ENCODE measurements at regions not wholly inside any gene's neighbourhood (a gene's known extent, or its start where the extent isn't known, plus 50 kb on each side); places are given as distances from the start of the nearest gene placed in this dataset.

DNA sequence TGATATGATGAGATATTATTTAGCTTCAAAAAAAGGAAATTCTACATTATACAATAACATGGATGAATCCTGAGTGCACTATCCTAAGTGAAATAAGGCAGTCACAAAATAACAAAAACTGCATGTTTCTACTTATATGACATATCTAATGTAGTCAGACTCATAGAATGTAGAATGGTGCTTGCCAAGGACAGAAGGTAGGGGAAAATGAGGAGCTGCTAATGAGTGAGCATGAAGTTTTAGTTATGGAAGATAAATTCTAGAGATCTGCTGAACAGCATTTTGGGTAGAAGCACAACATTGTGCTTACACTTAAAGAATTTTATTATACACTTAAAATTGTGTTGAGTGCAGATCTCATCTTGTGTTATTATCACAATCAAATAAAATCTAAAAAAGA lies 812.4 kb downstream of the KCTD16 start:
- no peaks in the 10 kb centered on the region for H4K20me1 ChIP-seq (ENCODE audit: insufficient read depth, low read length)
- DNase-seq (ENCODE audit: low read depth): no peak
- Mint-ChIP-seq H3K4me1 (ENCODE audit: low read depth, unreplicated experiment) (peaks cover 6% of the 10 kb centered on the region), H3K4me3 (ENCODE audit: unreplicated experiment) (no peak overlapping the region), H3K27ac (ENCODE audit: unreplicated experiment) (no peak overlapping the region), H3K9me3 (ENCODE audit: unreplicated experiment) (no peaks in the 10 kb centered on the region), H3K36me3 (ENCODE audit: low read depth, unreplicated experiment) (no peaks in the 10 kb centered on the region), H3K27me3 (ENCODE audit: low read depth, unreplicated experiment) (peaks cover 1% of the 10 kb centered on the region)
- H3K27me3 ChIP-seq (ENCODE audit: insufficient read depth, low read length): no peaks in the 10 kb centered on the region
- H3K79me2 ChIP-seq (ENCODE audit: insufficient read depth, low read length): no peaks in the 10 kb centered on the region
- H3K27ac ChIP-seq (ENCODE audit: low read depth, low read length): no peak overlapping the region
- H3K4me3 ChIP-seq (ENCODE audit: insufficient read depth, low read depth, low read length): no peak overlapping the region
- no peaks in the 10 kb centered on the region for H3K4me1 ChIP-seq (ENCODE audit: insufficient read depth, low read length)
- H3K9me3 ChIP-seq (ENCODE audit: insufficient read depth, low read depth, low read length): no peaks in the 10 kb centered on the region
- no peaks in the 10 kb centered on the region for H3K36me3 ChIP-seq (ENCODE audit: insufficient read depth, low read length)
- no peak overlapping the region for H2AFZ ChIP-seq (ENCODE audit: low read depth, low read length)
- H3K9ac ChIP-seq (ENCODE audit: low read length): no peak overlapping the region
- FAIRE-seq: no peak
- H3K4me2 ChIP-seq (ENCODE audit: low read length): no peak overlapping the region
- TF ChIP-seq EZH2 (IDR thresholded peaks at IDR 0.05; ENCODE audit: insufficient read depth, low read length): no peak
- TF ChIP-seq, protein P1, sequence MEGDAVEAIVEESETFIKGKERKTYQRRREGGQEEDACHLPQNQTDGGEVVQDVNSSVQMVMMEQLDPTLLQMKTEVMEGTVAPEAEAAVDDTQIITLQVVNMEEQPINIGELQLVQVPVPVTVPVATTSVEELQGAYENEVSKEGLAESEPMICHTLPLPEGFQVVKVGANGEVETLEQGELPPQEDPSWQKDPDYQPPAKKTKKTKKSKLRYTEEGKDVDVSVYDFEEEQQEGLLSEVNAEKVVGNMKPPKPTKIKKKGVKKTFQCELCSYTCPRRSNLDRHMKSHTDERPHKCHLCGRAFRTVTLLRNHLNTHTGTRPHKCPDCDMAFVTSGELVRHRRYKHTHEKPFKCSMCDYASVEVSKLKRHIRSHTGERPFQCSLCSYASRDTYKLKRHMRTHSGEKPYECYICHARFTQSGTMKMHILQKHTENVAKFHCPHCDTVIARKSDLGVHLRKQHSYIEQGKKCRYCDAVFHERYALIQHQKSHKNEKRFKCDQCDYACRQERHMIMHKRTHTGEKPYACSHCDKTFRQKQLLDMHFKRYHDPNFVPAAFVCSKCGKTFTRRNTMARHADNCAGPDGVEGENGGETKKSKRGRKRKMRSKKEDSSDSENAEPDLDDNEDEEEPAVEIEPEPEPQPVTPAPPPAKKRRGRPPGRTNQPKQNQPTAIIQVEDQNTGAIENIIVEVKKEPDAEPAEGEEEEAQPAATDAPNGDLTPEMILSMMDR (IDR thresholded peaks at IDR 0.05; ENCODE audit: insufficient read depth, low read depth, low read length): no peak

DNA sequence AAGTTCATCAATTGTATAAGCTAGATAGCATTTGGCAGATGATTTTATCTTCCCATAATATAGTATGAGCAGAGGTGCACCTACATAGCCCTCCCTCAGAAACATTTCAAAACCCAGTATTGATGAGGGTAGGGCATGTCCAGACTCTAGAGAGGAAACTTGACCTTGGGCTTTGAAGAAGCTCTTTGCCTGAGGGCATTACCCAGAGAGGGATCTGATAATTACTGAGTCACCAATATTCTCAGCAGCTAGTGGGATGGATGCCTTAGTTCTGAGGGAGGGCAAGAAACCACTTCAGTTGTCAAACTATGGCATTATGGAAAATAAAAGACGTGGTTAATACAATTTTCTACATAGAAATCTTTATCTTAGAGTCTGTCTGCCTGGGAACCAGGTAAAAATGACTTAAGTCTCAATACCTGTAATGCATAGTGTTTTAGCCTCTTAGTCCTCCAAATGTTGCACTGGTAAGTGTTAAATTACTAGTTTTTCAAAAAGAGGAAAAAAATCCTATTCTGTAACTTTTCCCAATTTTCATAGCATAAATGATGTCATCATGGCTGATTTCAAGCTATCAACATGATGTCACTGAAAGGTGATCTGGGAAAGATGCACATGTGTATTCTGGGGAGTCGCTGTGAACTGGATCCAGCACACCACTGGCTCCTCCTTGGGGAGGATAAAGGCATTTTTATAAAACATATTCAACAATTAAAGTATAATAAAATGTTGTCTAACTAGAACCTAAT lies 809.0 kb downstream of the KCTD16 start:
- DNase-seq (ENCODE audit: low read depth) (no peak), FAIRE-seq (no peak)
- no peaks in the 10 kb centered on the region for H3K4me1 ChIP-seq (ENCODE audit: insufficient read depth, low read length)
- H3K4me2 ChIP-seq (ENCODE audit: low read length): no peak overlapping the region
- Mint-ChIP-seq H3K4me1 (ENCODE audit: low read depth, unreplicated experiment) (peaks cover 6% of the 10 kb centered on the region), H3K4me3 (ENCODE audit: unreplicated experiment) (no peak overlapping the region), H3K9me3 (ENCODE audit: unreplicated experiment) (peaks cover 5% of the 10 kb centered on the region), H3K27me3 (ENCODE audit: low read depth, unreplicated experiment) (no peaks in the 10 kb centered on the region), H3K36me3 (ENCODE audit: low read depth, unreplicated experiment) (no peaks in the 10 kb centered on the region), H3K27ac (ENCODE audit: unreplicated experiment) (no peak overlapping the region)
- H3K4me3 ChIP-seq (ENCODE audit: insufficient read depth, low read depth, low read length): no peak overlapping the region
- H3K9me3 ChIP-seq (ENCODE audit: insufficient read depth, low read depth, low read length): no peaks in the 10 kb centered on the region
- H3K9ac ChIP-seq (ENCODE audit: low read length): no peak overlapping the region
- no peaks in the 10 kb centered on the region for H3K27me3 ChIP-seq (ENCODE audit: insufficient read depth, low read length)
- no peaks in the 10 kb centered on the region for H4K20me1 ChIP-seq (ENCODE audit: insufficient read depth, low read length)
- no peaks in the 10 kb centered on the region for H3K79me2 ChIP-seq (ENCODE audit: insufficient read depth, low read length)
- TF ChIP-seq, protein P1 (IDR thresholded peaks at IDR 0.05; ENCODE audit: insufficient read depth, low read depth, low read length): no peak
- no peak for TF ChIP-seq EZH2 (IDR thresholded peaks at IDR 0.05; ENCODE audit: insufficient read depth, low read length)
- no peaks in the 10 kb centered on the region for H3K36me3 ChIP-seq (ENCODE audit: insufficient read depth, low read length)
- H2AFZ ChIP-seq (ENCODE audit: low read depth, low read length): no peak overlapping the region
- H3K27ac ChIP-seq (ENCODE audit: low read depth, low read length): no peak overlapping the region

DNA sequence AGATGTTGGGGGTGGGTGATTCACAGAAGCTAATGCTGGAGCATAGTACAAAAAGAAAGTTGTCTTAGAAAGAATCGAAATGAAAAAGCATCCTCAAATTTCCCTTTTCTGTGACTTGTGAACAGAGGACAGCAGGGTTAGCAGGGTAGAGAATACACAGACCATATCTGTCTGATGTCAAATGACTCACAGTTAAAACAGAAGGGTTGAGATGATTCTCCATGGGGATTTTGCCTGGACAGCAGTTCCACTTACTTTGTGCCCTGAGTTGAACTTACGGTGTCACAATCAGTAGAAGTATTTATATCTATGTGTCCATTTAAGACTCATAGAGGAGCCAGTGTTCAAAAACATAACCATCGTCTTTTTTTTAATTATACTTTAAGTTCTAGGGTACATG lies 801.6 kb downstream of the KCTD16 start:
- TF ChIP-seq, protein P1 (IDR thresholded peaks at IDR 0.05; ENCODE audit: insufficient read depth, low read depth, low read length): no peak
- no peak for TF ChIP-seq EZH2 (IDR thresholded peaks at IDR 0.05; ENCODE audit: insufficient read depth, low read length)

More for the DNA sequence above, 801.6 kb downstream of the KCTD16 start:
- no peaks in the 10 kb centered on the region for H3K36me3 Mint-ChIP-seq (ENCODE audit: low read depth, unreplicated experiment)
- H3K27ac Mint-ChIP-seq (ENCODE audit: unreplicated experiment): no peak overlapping the region
- no peaks in the 10 kb centered on the region for H3K27me3 ChIP-seq (ENCODE audit: insufficient read depth, low read length)
- H3K27me3 Mint-ChIP-seq (ENCODE audit: low read depth, unreplicated experiment): no peaks in the 10 kb centered on the region
- FAIRE-seq (no peak), DNase-seq (ENCODE audit: low read depth) (no peak)
- H3K36me3 ChIP-seq (ENCODE audit: insufficient read depth, low read length): no peaks in the 10 kb centered on the region
- H3K4me1 ChIP-seq (ENCODE audit: insufficient read depth, low read length): no peaks in the 10 kb centered on the region
- no peaks in the 10 kb centered on the region for H4K20me1 ChIP-seq (ENCODE audit: insufficient read depth, low read length)
- no peak overlapping the region for H3K27ac ChIP-seq (ENCODE audit: low read depth, low read length)
- peaks cover 3% of the 10 kb centered on the region for H3K4me1 Mint-ChIP-seq (ENCODE audit: low read depth, unreplicated experiment)
- H3K9me3 Mint-ChIP-seq (ENCODE audit: unreplicated experiment): peaks cover 11% of the 10 kb centered on the region
- H3K9ac ChIP-seq (ENCODE audit: low read length): no peak overlapping the region
- no peak overlapping the region for H3K4me2 ChIP-seq (ENCODE audit: low read length)
- no peaks in the 10 kb centered on the region for H3K79me2 ChIP-seq (ENCODE audit: insufficient read depth, low read length)
- no peak overlapping the region for H3K4me3 Mint-ChIP-seq (ENCODE audit: unreplicated experiment)
- no peak overlapping the region for H2AFZ ChIP-seq (ENCODE audit: low read depth, low read length)
- no peak overlapping the region for H3K4me3 ChIP-seq (ENCODE audit: insufficient read depth, low read depth, low read length)
- no peaks in the 10 kb centered on the region for H3K9me3 ChIP-seq (ENCODE audit: insufficient read depth, low read depth, low read length)

All from astrocyte (in vitro differentiated cells and primary cell).